Urinary bladder (tissue), 3 donors: ENCODE measurements at regions not wholly inside any gene's neighbourhood (a gene's known extent, or its start where the extent isn't known, plus 50 kb on each side); places are given as distances from the start of the nearest gene placed in this dataset.

Experiments used
- DNase-seq: peaks from one replicate; pipeline ENCODE4 v3.0.0-alpha.2; 2015; ENCODE audit errors: extremely low spot score
- H3K27ac ChIP-seq: one replicate; pipeline ENCODE4 v1.5.1; 2013; ENCODE audit warnings: low read depth, mild to moderate bottlenecking, moderate library complexity
- H3K36me3 ChIP-seq: one replicate; pipeline ENCODE4 v1.6.1; 2013; ENCODE audit warnings: mild to moderate bottlenecking, moderate library complexity; ENCODE audit not compliant: insufficient read depth
- H3K4me1 ChIP-seq: one replicate; pipeline ENCODE4 v1.6.1; 2013; ENCODE audit warnings: mild to moderate bottlenecking, moderate library complexity; ENCODE audit not compliant: insufficient read depth
- H3K4me3 ChIP-seq: one replicate; pipeline ENCODE4 v1.5.1; 2013; ENCODE audit warnings: low read depth, low read length
- WGBS: extraction: QIAGEN DNeasy Blood & Tissue Kit; methylation state at CpG from one replicate; pipeline ENCODE4 v1.1.7; 2013; 5-methylcytosine and 5-hydroxymethylcytosine counted together
- donor health status: healthy with polysubstance abuse.
- donor health status: healthy.

DNA sequence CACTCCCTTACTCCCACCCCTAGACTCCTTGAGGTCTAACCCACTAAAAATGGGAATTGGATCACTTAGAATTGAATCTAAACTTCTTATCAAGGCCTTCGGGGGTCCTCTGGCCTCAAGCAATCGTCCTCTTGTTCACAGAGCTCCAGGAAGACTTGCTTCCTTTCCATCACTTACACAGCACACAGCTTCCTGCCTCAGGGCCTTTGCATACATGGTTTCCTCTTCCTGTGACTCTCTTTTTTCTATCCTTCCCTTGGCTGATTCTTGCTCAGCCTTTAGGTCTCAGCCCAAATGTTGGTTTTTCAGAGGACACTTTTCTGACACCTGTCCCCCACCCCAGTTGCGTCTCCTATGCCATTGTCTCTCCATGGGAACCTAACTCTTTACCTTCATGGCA, 50.0 kb upstream of the ALDH1B1 start:
- no peak for DNase-seq
- H3K36me3 ChIP-seq: no peaks in the 10 kb centered on the region

DNA sequence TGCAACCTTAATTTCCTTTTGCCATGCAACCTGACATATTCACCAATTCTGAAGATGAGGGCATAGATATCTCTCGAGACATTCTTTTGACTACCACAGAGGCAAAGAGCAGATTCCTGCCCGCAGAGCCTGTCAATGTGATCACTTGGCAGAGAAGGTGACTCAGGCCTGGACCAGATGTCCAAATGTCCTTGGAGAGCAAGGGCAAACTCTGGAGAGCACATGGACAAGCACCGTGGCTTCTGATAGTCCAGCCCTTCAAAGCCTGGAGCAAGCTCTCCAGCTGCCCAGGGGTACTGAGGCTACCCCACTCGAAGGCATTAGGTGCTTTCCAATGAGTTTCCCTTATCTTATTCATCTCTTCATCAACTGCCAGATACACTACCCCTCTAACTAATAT, 50.4 kb upstream of the ALDH1B1 start:
- no peak overlapping the region for H3K4me3 ChIP-seq
- H3K36me3 ChIP-seq: no peaks in the 10 kb centered on the region
- no peak overlapping the region for H3K27ac ChIP-seq
- no peaks in the 10 kb centered on the region for H3K4me1 ChIP-seq
- no peak for DNase-seq
- WGBS: 96% methylated on average over 4 of the region's 4 CpGs

More for the DNA sequence above, 50.0 kb upstream of the ALDH1B1 start:
- no peak overlapping the region for H3K4me3 ChIP-seq
- H3K4me1 ChIP-seq: no peaks in the 10 kb centered on the region
- no peak overlapping the region for H3K27ac ChIP-seq
- WGBS: 81% methylated on average over 3 of the region's 3 CpGs

DNA sequence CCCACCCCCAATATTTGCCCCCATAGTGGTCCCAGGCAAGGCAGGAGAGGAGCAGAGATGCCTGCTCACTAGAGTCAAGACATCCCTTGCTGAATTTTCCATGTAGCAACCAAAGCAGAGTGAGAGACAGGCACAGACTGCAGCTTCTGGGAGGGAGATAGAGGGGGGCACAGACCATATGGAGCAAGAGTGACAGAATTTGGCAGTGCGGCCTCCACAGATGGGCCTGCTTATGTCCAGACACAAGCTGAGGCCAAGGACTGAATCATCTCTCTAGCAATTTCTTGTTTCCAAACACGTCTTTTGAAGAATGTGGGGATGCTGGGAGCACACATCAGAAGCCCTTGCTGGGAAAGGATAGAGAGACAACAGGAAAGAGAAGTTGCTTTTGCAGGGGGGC, 53.0 kb upstream of the ALDH1B1 start:
- WGBS: 31% methylated on average over 2 of the region's 2 CpGs
- no peak overlapping the region for H3K27ac ChIP-seq
- no peaks in the 10 kb centered on the region for H3K36me3 ChIP-seq
- no peak for DNase-seq
- H3K4me3 ChIP-seq: no peak overlapping the region
- H3K4me1 ChIP-seq: no peaks in the 10 kb centered on the region

DNA sequence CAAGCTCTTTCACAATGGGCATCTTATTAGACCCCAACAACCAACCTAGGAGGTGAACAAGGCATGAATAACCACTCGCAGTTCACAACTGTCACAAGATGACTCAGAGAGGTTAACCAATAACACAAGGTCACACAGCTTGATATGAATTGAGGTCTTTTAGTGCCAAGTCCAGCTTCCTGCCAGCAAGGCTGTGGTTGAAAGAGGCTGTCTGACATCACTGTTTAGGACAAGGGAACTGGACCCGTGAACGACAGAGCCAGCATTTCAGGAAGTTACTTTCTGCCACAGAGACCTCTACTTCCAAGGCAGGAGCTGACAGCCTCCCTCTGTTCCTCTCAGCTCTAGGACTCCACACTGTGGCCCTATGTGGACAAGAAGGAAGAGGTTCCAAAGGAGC, 53.4 kb upstream of the ALDH1B1 start:
- DNase-seq: no peak
- Histone ChIP-seq H3K4me1 (no peaks in the 10 kb centered on the region), H3K27ac (no peak overlapping the region), H3K4me3 (no peak overlapping the region), H3K36me3 (no peaks in the 10 kb centered on the region)
- WGBS: 26% methylated on average over 3 of the region's 3 CpGs

DNA sequence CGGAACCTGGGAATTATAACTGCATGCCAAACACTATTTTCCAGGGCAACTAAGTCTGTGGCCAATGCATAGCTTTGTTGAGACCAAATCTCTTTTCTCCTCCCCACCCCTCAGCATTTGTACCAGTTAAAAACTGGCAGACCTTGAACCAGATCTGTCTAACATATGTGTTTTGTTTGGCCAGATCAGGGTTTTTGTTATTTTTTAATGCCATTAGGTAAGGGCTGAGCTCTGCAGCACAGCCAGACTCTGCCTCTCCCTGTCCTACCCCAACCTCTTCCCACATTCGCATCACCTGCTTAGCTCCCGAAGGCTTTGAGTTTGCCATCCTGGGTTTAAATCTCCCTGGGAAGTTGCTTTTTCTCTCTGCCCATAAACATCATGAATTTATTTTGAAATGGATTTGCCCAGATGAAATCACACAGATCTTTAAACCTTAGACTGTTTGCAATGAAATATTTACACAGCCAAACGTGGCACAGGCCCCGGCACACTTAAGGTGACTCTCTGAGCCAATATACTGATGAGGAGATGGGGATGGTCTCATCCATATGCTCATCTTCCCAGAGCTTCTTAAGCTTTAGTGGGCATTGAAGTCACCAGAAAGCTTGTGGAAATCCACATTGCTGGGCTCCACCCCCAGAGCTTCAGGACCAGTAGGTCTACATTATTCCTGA, 54.0 kb upstream of the ALDH1B1 start:
- Histone ChIP-seq H3K4me1 (no peaks in the 10 kb centered on the region), H3K4me3 (no peak overlapping the region), H3K36me3 (no peaks in the 10 kb centered on the region), H3K27ac (no peak overlapping the region)
- 81% methylated on average over 5 of the region's 5 CpGs for WGBS
- no peak for DNase-seq

DNA sequence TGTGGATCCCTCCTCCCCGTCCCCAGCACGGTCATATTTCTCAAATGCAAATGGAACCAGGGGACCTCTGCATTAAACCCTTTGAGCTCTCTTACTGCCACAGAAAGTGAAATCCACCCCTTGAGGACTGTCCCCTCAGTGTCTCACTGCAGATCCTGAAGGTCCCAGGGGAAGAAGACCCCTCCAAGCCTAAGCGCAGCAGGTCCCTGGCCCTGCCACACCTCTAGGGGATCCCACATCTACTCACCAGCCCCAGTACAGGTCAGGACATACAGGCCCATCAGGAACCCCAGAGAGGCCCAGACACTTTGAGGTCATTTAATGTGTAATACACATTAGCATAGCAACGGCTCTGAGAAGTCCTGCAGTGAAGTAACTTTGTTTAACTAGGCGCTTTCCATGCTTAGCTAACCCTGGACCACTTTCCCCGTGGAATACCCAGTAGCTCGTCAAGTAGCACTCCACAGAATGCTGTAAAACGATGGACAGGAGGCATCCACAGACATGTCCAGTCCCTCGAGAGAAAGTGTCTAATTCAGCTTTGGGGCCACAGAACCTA, 54.7 kb upstream of the ALDH1B1 start:
- H3K4me3 ChIP-seq: no peak overlapping the region
- H3K4me1 ChIP-seq: no peaks in the 10 kb centered on the region
- WGBS: 90% methylated on average over 9 of the region's 9 CpGs
- no peak overlapping the region for H3K27ac ChIP-seq
- DNase-seq: no peak
- no peaks in the 10 kb centered on the region for H3K36me3 ChIP-seq

DNA sequence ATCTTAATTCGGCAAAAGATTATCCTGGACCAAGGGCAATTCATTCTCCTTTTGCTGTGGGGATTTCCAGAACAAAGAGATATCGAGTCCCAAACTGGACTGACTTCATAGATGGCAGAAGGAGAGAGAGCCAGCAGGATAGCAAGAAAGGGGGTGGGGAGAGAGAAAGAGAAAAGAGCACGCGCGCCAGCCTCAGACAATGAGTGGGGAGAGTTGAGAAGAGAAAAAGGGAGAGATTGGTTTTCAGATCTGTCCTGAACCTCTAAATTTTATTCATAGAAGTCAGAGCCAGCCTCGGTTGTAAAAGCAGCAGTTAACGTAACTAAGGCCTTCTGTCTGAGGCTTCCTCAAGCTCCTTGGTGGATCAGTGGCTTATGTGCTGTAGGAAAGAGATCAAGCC, 55.3 kb upstream of the ALDH1B1 start:
- Histone ChIP-seq H3K4me3 (no peak overlapping the region), H3K27ac (no peak overlapping the region), H3K4me1 (no peaks in the 10 kb centered on the region), H3K36me3 (no peaks in the 10 kb centered on the region)
- WGBS: 74% methylated on average over 7 of the region's 7 CpGs
- no peak for DNase-seq

DNA sequence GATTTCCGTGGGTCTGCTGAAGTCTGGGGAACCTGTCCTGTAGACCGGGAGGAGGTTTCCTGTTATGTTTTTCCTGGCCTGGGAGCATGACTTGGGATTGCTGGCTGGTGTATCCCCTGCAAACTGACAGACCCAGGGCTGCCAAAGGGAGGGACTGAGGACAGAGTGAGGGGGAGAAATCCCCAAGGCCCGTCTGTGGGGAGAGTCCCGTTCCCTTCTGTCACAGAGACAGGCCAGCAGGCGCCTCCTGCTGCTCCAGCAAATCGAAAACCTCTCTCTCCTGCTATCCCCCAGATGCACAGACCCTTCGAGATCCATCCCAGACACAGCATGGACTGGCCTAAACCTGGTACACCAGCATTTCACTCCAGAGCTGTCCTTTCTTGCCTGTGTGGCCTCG, 56.2 kb upstream of the ALDH1B1 start:
- no peaks in the 10 kb centered on the region for H3K36me3 ChIP-seq
- DNase-seq: no peak
- no peaks in the 10 kb centered on the region for H3K4me1 ChIP-seq
- H3K4me3 ChIP-seq: no peak overlapping the region
- no peak overlapping the region for H3K27ac ChIP-seq
- 76% methylated on average over 8 of the region's 8 CpGs for WGBS

DNA sequence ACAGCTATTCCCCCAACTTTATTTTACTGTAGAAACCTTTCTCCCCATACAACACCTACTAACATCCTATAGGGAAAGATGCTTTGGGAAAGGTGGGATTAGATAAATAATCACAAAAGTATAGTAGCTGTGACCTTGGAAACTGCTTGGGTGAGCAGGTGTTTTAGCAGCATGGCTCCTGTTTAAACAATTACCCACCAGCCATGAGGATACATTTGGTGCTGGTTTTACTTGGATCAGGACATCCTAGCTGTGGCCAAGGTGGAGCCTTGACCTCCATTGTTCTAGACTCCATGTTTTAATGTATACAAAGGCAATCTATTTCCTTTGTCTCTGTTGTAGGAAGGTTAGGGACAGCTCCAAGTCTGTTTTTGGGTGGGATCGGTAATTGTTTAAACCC, 56.8 kb upstream of the ALDH1B1 start:
- Histone ChIP-seq H3K4me1 (no peaks in the 10 kb centered on the region), H3K27ac (no peak overlapping the region), H3K4me3 (no peak overlapping the region), H3K36me3 (no peaks in the 10 kb centered on the region)
- 92% methylated on average over 1 of the region's 1 CpG for WGBS
- no peak for DNase-seq

DNA sequence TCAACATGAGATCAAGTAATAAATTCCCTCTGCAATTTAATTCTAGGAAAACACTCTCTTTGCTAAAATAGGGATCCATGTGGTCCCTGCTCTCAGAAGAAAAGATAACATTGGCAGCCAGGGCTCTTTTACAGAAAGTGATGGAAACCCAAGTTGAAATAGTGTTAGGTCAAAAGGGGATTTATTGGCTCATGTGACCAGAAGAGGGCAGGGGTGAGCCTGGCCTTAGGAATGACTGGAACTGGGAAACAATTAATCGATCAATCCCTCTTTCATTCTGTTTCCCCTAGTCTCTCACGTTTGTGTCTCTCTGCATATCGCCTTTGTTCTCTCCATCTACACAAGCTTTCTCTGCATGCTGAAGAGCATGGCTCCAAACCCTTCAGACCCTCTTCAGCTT, 58.3 kb upstream of the ALDH1B1 start:
- Histone ChIP-seq H3K27ac (no peak overlapping the region), H3K36me3 (no peaks in the 10 kb centered on the region), H3K4me1 (no peaks in the 10 kb centered on the region), H3K4me3 (no peak overlapping the region)
- 68% methylated on average over 3 of the region's 3 CpGs for WGBS
- DNase-seq: no peak

DNA sequence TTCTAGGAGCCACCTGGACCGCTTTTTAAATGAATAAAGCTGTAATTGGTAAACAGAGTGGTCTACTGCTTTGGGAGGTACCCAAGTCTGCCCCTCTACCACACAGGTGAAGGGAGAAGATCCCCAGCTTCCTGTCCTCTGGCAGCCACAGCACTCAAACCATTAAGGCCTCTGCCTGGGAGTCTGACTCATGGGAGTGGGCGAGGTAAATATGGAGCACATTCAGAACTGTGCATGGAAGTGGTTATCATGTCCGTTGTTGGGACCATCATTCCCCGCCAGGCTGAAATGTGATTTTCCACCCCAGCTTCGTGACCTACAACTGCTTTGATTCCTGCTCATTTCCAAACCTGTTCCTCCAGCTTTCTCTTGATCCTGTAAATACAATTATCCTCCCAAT, 59.5 kb upstream of the ALDH1B1 start:
- Histone ChIP-seq H3K4me3 (no peak overlapping the region), H3K27ac (no peak overlapping the region), H3K36me3 (no peaks in the 10 kb centered on the region), H3K4me1 (no peaks in the 10 kb centered on the region)
- DNase-seq: no peak
- 91% methylated on average over 5 of the region's 5 CpGs for WGBS

DNA sequence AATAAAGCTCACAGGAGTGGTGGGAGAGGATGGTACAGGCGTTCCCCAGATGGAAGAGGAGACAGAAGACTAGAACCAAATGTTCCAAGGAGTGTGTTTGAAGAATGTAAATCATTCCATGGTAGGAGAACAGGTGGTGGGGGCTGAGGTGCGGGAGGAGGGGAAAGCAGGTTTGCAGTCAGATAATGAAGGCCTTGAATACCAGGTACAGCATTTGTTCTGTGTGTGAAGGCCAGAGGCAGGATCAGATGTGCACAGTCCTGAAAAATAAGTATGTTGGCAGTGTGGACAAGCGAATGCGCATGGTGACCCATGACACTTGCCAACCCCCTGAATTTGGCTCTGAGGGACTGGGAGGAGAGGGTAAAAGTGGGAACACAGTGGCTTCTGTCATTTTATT, 59.9 kb upstream of the ALDH1B1 start:
- WGBS: 95% methylated on average over 4 of the region's 4 CpGs
- Histone ChIP-seq H3K36me3 (no peaks in the 10 kb centered on the region), H3K4me1 (no peaks in the 10 kb centered on the region), H3K4me3 (no peak overlapping the region), H3K27ac (no peak overlapping the region)
- DNase-seq: no peak

DNA sequence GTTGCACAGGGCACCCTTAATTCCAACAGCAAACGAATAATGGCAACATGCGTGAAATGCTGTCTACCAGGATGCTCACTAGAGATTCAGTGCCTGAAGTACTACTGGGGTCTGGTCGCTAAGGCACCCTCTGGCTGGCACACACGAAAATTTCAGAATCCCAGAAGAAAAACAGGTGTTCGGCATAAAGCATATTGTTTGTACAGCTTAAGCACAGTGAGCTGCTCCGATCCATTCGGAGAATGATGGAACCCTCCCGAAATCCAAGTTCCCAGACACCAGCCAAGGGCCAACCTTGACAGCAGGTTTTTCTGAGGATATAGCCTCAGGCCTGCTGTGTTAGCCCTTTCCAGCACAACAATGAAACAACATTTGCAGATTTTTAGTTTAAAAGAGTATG, 61.4 kb upstream of the ALDH1B1 start:
- no peaks in the 10 kb centered on the region for H3K36me3 ChIP-seq
- no peak for DNase-seq
- 89% methylated on average over 8 of the region's 8 CpGs for WGBS
- H3K27ac ChIP-seq: no peak overlapping the region
- no peaks in the 10 kb centered on the region for H3K4me1 ChIP-seq
- no peak overlapping the region for H3K4me3 ChIP-seq

DNA sequence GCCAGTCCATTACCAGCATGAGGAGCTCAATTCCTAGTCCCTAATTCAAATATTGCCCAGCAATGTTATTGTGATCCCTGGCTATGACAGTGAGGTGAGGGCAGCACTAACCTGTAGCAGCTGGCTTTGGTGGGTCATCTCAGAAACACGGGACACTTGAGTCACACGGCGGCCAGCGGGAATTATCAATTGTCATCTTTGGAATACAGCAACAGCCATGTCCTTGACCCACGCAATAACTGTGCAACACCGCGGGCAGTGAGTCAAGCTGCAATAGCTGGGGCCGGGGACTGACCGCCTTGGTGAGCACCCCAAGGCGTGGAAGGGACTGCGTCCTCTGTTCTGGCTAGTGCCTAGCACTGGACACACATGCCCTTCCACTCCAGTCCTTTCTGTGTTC, 62.5 kb upstream of the ALDH1B1 start:
- 93% methylated on average over 11 of the region's 11 CpGs for WGBS
- H3K4me3 ChIP-seq: no peak overlapping the region
- H3K4me1 ChIP-seq: no peaks in the 10 kb centered on the region
- DNase-seq: no peak
- H3K27ac ChIP-seq: no peak overlapping the region
- no peaks in the 10 kb centered on the region for H3K36me3 ChIP-seq

DNA sequence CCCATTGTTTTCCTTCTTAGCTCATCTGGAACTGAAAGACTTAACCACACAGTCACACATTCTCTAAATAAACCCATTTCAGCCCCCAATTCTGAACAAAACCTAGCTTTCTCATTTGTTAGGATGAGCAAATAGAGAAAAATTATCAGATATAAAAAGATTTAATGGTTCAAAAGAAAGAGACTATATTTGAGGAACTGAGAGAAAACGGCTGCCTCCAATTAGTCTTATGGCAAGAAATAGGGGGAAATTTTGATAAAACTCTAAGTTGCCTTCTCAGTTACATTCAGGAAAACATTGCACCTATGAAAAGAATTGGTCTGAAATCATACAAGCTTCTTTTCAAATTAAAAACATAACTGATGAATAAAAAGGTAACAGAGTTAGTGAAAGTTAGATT, 63.7 kb upstream of the ALDH1B1 start:
- Histone ChIP-seq H3K27ac (no peak overlapping the region), H3K4me1 (no peaks in the 10 kb centered on the region), H3K4me3 (no peak overlapping the region), H3K36me3 (no peaks in the 10 kb centered on the region)
- DNase-seq: no peak
- WGBS: 82% methylated on average over 1 of the region's 1 CpG
